Suppressor macrophage treated with lipopolysaccharide for 4 hours (primary cell): ENCODE measurements at regions not wholly inside any gene's neighbourhood (a gene's known extent, or its start where the extent isn't known, plus 50 kb on each side); places are given as distances from the start of the nearest gene placed in this dataset.

Experiments
- DNase-seq: peaks from one replicate; pipeline ENCODE4 v3.0.0-alpha.2; 2020

GRCh38 chr1:11373895-11374747 lies 101.1 kb downstream of the UBIAD1 start:
- DNase-seq = no peak

GRCh38 chr1:11374748-11375110 lies 101.7 kb downstream of the UBIAD1 start:
- no peak for DNase-seq

- DNase-seq = no peak
Measured at GRCh38 chr1:11377001-11377583, 101.9 kb upstream of the DISP3 start.

- no peak for DNase-seq
Measured at GRCh38 chr1:11377954-11378353, 101.0 kb upstream of the DISP3 start.

GRCh38 chr1:11379851-11380250 lies 99.1 kb upstream of the DISP3 start:
- DNase-seq = no peak

GRCh38 chr1:11380500-11380899 lies 98.5 kb upstream of the DISP3 start:
- DNase-seq = no peak

- DNase-seq = no peak
Measured at GRCh38 chr1:11383553-11384169, 95.3 kb upstream of the DISP3 start.

- DNase-seq = no peak
Measured at GRCh38 chr1:11384170-11384554, 94.8 kb upstream of the DISP3 start.

- no peak for DNase-seq
Measured at GRCh38 chr1:11387829-11388228, 91.1 kb upstream of the DISP3 start.

- no peak for DNase-seq
Measured at GRCh38 chr1:11388617-11389016, 90.3 kb upstream of the DISP3 start.

- no peak for DNase-seq
Measured at GRCh38 chr1:11391327-11391726, 87.6 kb upstream of the DISP3 start.

- DNase-seq = no peak
Measured at GRCh38 chr1:11391886-11392285, 87.1 kb upstream of the DISP3 start.

- DNase-seq = no peak
Measured at GRCh38 chr1:11394592-11395245, 84.2 kb upstream of the DISP3 start.

GRCh38 chr1:11395616-11396015 lies 83.3 kb upstream of the DISP3 start:
- DNase-seq = no peak

- no peak for DNase-seq
Measured at GRCh38 chr1:11397151-11397901, 81.6 kb upstream of the DISP3 start.

- no peak for DNase-seq
Measured at GRCh38 chr1:11399250-11399649, 79.7 kb upstream of the DISP3 start.

GRCh38 chr1:11400155-11400554 lies 78.8 kb upstream of the DISP3 start:
- DNase-seq = no peak

- DNase-seq = no peak
Measured at GRCh38 chr1:11400567-11400966, 78.4 kb upstream of the DISP3 start.

GRCh38 chr1:11406845-11407244 lies 72.1 kb upstream of the DISP3 start:
- DNase-seq = no peak

GRCh38 chr1:11407301-11407994 lies 71.5 kb upstream of the DISP3 start:
- no peak for DNase-seq

- no peak for DNase-seq
Measured at GRCh38 chr1:11412141-11412540, 66.8 kb upstream of the DISP3 start.

- DNase-seq = no peak
Measured at GRCh38 chr1:11413986-11414391, 65.0 kb upstream of the DISP3 start.
